Astrocyte of the hippocampus (primary cell): ENCODE measurements at regions not wholly inside any gene's neighbourhood (a gene's known extent, or its start where the extent isn't known, plus 50 kb on each side); places are given as distances from the start of the nearest gene placed in this dataset.
"Not testable (repeated sequence)": the region's sequence is repeated elsewhere in the genome, so short reads cannot be mapped to it uniquely, and the experiment has no call there.

Source experiments
- DNase-seq: peaks from one replicate; pipeline ENCODE4 v3.0.0; 2011; ENCODE audit warnings: low read depth, low spot score

- no peak for DNase-seq
These were observed 1220.6 kb upstream of the CDH2 start for GRCh38 chr18:29397536-29397935.

- DNase-seq: peak; percentile 37
These were observed 1206.7 kb upstream of the CDH2 start for GRCh38 chr18:29383311-29384273.

DNA sequence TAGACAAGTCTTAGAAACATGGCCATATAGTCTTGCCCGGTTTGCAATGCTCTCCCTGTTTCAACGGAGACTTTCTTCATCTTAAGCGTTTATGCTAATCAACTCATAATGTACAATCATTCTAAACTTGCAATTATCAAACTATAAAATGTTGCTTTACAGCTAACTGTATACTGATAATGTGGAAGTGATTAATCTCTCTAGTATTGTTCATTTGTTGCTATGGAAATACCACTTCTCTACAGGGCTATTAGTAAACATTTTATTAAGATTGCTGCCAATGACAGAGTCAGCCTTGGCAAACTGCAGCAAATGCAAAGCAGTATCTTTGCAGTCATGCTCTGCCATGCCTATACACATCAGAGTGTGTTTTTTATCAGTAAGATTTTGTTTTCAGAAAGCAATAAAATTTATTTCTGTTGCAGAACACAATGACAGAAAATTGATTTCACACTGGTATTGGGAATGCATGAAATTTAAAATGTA, 1201.8 kb upstream of the CDH2 start:
- DNase-seq: peak; percentile 5

- DNase-seq: no peak
These were observed 1200.4 kb upstream of the CDH2 start for GRCh38 chr18:29377346-29377745.

DNA sequence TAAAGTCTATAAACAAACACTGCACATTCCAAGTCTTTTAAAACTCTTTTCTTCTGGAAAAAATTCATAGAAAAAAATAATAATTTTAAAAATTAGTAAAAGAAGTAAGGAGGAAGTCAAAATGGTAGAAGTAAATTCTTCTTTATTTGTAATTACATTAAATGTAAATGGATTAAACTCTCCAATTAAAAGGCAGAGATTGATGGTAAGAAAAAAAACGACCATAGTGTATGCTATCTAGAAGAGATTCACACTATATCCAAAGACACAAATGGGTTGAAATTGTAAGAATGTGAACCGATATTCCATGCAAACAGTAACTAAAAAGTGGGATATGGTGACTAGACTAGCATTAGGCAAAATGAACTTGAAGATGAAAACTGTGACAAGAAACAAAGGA, 1196.1 kb upstream of the CDH2 start:
- no peak for DNase-seq

DNA sequence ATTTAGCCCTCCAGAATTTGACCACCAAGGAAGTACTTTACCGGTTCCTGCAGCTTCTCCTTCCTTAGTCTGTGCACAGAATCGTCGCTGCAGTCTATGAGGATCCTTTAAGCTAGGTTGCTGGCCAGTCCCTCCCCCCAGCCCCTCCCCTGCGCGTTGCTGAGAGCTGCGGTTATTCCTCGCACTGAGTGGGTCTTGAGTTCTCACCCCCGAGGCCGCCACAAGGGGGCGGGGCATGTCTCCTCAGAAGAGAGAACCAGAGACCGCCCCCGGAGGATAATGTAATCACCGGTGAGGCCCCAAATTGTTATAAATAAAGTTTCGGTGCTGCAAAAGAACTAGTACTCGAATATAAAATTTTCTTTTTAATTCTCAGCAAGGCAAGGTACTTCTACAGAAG, 1184.9 kb upstream of the CDH2 start:
- no peak for DNase-seq

DNA sequence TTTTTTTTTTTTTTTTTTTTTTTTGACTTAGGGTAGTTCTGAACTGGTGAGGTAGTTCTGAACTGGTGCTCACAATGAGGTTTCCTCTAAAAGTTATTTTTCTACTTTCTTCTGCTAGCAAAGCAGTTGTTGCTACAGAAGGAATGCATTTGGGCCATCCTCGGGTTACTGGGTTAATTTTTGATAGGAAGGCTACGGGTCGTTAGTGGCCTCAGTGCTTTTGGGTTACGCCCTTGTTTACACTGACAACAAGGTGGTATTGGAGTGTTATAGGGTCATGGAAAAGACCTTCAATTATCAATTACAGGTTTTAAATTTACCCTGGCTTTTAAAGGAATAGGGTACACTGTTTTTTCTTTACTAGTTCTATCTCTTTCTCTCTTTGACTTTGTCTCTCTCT, 1183.7 kb upstream of the CDH2 start:
- DNase-seq: not testable (repeated sequence)

GRCh38 chr18:29359222-29359621, 1182.3 kb upstream of the CDH2 start:
- DNase-seq: not testable (repeated sequence)

DNA sequence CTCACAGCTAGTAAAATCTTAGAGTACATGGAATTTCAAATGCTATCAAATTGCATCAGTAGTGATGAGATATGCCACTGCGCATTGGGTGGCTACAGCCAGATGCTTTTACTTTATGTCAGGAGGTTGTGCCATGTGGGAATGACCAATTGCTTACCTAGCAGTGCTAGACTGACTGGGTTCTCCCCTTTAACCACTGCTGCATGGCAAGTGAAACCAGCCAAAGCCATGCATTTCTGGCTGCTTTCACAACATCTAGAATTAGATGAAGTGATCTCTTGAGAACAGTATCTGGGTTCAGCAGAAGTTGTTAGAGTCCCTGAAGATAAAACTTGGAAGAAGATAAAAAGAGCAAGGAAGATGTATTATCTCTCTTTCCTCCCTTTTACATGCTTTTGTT, 1174.2 kb upstream of the CDH2 start:
- no peak for DNase-seq

DNA sequence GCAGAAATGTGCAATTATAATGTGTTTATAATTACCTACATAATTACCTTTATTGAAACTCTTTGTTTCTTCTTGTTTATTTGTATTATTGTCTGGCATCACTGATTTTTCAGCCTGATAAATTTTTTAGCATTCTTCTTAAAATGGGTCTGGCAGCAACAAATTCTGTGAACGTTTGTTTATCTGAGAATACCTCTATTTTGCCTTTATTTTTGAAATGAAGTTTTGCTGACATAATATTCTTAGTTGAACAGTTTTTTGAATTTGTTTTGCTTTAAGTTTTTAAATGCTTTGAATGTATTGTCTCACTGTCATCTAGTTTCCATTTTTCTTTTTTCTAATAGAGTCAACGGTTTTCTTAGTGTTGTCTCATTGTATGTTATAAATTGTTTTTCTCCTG, 1152.0 kb upstream of the CDH2 start:
- DNase-seq: no peak

- DNase-seq: no peak
These were observed 1149.3 kb upstream of the CDH2 start for GRCh38 chr18:29326214-29326613.

DNA sequence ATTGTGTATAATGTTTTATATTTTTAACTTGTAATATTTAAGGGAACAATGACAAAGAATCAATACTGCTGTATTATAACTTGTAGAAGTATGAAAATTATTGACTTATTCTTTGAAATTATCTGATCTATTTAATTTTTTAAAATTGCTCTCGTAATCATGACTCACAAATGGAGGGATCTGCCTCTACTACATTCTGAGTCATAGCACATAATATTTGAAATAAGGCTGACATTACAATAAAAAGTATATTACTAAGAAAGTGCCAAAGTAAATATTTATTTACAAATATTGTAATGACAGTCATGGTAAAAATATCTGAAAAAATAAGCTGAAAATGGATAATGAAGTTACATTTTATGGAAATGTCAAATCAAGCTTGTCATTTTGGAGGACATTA, 1144.6 kb upstream of the CDH2 start:
- DNase-seq: no peak

DNA sequence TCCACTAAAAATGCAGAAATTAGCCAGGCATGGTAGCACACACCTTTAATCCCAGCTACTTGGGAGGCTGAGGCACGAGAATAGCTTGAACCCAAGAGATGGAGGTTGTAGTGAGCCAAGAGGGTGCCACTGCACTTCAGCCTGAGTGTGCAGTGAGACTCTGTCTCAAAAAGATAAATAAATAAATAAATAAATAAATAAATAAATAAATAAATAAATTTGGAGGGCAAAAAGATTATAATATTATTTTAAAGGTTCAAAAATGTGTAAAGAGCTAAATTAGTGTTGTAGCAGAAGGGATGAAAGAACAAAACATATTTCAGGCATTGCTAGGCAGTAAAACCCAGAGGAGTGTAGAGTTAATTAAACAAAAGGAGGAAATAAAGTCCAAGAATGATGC, 1136.4 kb upstream of the CDH2 start:
- DNase-seq: no peak

DNA sequence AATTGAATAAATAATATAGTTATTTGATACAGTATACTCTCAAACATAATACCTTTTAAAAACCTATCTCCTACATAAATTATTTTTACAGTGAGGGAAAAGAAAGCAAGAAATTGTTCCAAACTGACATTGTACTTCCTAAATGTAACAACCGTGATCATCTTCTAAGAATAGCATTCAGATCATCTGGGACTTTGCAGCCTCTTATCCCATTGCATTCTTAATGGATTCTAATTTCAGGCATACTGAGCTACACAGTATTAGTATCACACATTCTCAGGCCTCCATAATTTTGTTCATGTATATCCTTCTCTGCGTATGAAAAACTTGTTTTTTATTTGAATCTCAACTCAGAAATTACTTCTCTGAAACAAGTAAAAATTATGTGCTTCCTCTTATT, 1134.7 kb upstream of the CDH2 start:
- DNase-seq: no peak

DNA sequence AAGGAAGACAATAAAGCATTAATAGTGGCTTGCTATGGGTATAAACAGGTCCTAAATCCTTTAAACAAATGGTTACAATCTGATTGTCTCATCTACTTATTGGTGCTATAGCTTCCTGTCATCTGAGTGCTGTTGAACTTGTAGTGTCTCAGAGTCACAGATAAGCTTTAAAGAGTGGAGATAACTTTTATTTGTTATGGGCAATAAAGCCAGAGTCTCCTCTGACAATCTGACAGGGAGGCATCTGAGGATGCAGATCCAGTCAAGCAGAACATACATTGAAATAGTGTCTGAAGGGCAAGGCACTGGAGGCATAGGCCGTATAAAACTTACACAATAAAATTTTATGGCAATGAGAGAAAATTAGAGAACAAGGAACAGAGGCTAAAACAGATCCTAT, 1132.4 kb upstream of the CDH2 start:
- no peak for DNase-seq

GRCh38 chr18:29307982-29308381, 1131.1 kb upstream of the CDH2 start:
- DNase-seq: no peak

DNA sequence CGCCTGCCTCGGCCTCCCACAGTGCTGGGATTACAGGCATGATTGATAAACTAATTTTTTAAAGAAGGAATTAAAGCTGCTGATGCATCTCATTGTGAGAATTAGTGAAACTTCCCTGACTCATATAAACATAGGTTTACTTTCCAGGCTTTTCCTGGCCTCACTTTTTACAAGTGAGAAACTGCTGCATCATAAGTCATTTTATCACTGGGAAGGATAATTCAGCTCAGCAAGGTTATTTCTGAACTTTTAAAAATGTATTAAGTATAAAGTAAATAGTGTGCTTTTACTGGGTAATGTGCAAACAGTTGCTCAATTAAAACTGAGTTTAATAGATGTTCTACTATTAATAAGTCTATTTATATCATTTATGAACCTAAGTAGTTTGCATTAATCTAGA, 1130.3 kb upstream of the CDH2 start:
- DNase-seq: no peak

- no peak for DNase-seq
These were observed 1128.6 kb upstream of the CDH2 start for GRCh38 chr18:29305516-29305915.

DNA sequence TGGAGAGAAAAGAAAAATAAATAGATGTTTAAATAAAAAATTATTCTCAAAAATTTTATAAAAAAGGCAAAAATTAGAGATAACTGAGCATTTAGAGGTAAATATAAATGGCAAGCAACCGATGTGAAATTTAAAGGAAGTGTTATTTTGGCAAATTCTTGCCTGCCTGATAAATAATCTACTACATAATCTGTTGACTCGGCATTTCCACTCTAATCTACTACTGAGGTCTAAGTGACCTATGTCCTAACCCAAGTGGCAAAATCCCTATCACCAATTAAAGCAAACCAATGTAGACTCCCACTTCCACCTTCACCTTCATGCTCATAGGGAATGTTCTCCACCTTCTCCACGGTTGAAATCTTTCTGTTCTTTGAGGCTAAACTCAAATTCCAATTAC, 1124.1 kb upstream of the CDH2 start:
- no peak for DNase-seq

- no peak for DNase-seq
These were observed 1108.5 kb upstream of the CDH2 start for GRCh38 chr18:29285471-29285870.

- peak; percentile 56 for DNase-seq
These were observed 1094.6 kb upstream of the CDH2 start for GRCh38 chr18:29271501-29271900.

DNA sequence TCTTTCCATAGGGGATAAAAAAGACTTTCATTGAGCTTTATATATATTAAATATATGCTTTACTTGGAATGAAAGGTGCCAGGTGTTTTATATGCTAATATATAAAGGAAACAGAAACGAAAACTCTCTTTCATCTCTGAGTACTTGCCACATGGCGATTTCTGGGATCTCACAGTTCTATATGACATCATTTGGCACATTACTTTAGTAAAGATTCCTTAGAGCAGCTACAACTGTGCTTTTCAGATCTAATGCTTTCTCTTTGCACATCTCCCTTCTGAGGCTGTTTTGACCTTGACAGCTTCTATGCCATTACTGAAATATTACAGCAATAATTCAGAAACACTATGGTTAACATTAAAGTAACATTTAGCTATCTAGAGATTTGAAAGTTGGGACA, 1082.9 kb upstream of the CDH2 start:
- no peak for DNase-seq

GRCh38 chr18:29254123-29254522, 1077.2 kb upstream of the CDH2 start:
- DNase-seq: no peak
